ENCODE measurements at regions not wholly inside any gene's neighbourhood (a gene's known extent, or its start where the extent isn't known, plus 50 kb on each side); places are given as distances from the start of the nearest gene placed in this dataset.
A peak's percentile ranks its signal among the peaks of the same experiment; 100 is the strongest.

DNA sequence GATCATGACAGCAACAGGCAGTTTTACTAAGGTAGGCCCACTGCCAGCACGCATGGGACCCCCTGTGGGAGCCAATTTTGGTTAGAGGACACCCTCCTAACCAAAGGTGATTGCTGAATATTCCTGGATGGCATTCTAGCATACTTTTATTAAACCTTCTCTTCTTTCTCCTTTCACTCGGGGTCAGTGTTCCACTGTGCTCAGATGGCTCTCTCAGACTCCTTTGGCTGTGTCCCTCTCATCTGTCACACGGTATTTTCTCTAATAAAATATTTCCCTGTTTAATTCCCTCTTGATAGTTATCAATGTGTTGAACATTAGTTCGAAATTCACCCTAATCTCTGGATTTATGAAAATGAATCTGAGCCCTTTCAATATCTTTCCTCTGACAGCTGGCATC, 1315.3 kb downstream of the FSTL5 start:
- WGBS, 2 donors: 48 to 66% methylated on average over 4 of the region's 4 CpGs
- H3K27ac ChIP-seq: no peak overlapping the region
- DNase-seq: no peak
- H3K4me1 ChIP-seq: peaks cover 0 to 6% (median 2%) of the 10 kb centered on the region in 4 donors
- no peak for TF ChIP-seq POLR2A (IDR thresholded peaks at IDR 0.05)
- no peak for TF ChIP-seq POLR2AphosphoS5 (IDR thresholded peaks at IDR 0.05)
- TF ChIP-seq, protein P1, sequence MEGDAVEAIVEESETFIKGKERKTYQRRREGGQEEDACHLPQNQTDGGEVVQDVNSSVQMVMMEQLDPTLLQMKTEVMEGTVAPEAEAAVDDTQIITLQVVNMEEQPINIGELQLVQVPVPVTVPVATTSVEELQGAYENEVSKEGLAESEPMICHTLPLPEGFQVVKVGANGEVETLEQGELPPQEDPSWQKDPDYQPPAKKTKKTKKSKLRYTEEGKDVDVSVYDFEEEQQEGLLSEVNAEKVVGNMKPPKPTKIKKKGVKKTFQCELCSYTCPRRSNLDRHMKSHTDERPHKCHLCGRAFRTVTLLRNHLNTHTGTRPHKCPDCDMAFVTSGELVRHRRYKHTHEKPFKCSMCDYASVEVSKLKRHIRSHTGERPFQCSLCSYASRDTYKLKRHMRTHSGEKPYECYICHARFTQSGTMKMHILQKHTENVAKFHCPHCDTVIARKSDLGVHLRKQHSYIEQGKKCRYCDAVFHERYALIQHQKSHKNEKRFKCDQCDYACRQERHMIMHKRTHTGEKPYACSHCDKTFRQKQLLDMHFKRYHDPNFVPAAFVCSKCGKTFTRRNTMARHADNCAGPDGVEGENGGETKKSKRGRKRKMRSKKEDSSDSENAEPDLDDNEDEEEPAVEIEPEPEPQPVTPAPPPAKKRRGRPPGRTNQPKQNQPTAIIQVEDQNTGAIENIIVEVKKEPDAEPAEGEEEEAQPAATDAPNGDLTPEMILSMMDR (IDR thresholded peaks at IDR 0.05): no peak
- H3K9me3 ChIP-seq: no peaks in the 10 kb centered on the region
- intact Hi-C loops (cut with DNase I): no loop called here
- no peaks in the 10 kb centered on the region for H3K27me3 ChIP-seq
- no peaks in the 10 kb centered on the region for H3K36me3 ChIP-seq
- H3K4me3 ChIP-seq: no peak overlapping the region

DNA sequence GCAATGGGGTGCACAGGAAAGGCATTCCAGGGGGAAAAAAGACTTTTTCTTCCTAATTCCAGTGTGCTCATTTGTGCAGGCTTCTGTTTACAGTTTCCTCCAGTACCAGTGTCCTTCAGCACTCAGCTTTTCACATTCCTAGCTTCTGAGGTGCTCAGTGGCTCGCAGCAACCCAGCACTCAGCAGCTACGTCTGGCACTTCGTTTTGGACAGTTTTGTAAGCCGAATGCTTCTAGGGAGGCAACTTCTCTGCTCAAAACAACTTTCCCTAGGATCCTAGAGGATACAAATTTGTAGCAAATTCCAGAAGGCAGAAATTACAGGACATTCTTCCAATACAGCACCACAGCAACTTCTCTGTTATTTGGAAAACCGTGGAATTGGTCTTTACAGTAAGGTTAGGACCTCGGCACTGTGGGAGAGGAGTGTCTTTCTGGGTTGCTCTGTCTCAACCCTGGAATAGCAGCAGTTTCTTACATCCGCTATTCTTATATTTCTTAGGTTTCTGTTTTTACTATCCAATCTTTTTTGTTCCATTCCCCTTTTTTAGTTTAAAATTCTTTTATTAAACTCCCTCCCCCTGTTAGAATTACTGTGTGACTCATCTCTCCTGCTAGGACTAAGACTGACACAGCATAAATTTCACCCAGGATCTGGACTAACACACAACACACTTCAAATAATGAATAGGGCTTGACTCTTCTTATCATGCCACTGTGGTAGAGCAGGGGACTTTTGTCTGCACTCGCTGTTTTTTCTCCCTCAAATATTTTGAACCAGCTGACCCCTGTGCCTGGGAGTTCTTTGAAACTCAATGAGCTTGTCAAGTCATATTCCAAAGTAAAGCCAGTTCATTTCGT, 1314.7 kb downstream of the FSTL5 start:
- Histone ChIP-seq H3K27ac (peak overlapping the region in 1 of 4 donors; percentile 44), H3K4me1 (peaks cover 0 to 6% (median 2%) of the 10 kb centered on the region in 4 donors), H3K4me3 (peak overlapping the region in 1 of 4 donors; percentile 25), H3K27me3 (no peaks in the 10 kb centered on the region), H3K36me3 (no peaks in the 10 kb centered on the region), H3K9me3 (no peaks in the 10 kb centered on the region)
- no peak for DNase-seq
- intact Hi-C loops (cut with DNase I): no loop called here
- TF ChIP-seq, protein P1 (IDR thresholded peaks at IDR 0.05): no peak
- TF ChIP-seq POLR2AphosphoS5 (IDR thresholded peaks at IDR 0.05): no peak
- WGBS, 2 donors: 45 to 58% methylated on average over 9 of the region's 9 CpGs

DNA sequence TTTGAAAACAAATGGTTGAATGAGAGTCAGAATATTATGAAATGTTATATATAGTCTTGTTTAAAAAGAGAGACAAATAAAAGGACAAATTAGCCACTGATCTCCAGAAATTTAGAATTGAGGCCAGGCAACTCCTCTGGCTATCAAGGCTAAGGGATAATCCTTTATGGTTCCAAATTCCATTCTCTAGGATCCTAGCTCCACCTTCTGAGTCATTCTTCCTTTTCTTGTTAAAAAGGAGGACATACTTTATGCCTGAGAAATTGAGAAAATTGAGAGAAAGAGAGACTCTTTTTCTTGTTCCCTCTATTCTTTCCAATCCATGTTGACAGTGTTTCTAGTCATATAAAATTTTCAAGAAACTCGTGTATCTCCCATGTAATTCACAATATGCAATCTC, 1299.5 kb downstream of the FSTL5 start:
- WGBS, 2 donors: 33 to 68% methylated on average over 1 of the region's 1 CpG
- no peak for DNase-seq
- intact Hi-C loops (cut with DNase I): no loop called here
- no peaks in the 10 kb centered on the region for H3K36me3 ChIP-seq
- no peaks in the 10 kb centered on the region for H3K4me1 ChIP-seq
- TF ChIP-seq EP300 (IDR thresholded peaks at IDR 0.05): no peak
- TF ChIP-seq POLR2A (IDR thresholded peaks at IDR 0.05): no peak
- TF ChIP-seq, protein P1 (IDR thresholded peaks at IDR 0.05): no peak
- no peak for TF ChIP-seq POLR2AphosphoS5 (IDR thresholded peaks at IDR 0.05)
- H3K4me3 ChIP-seq: no peak overlapping the region
- H3K9me3 ChIP-seq: no peaks in the 10 kb centered on the region
- no peaks in the 10 kb centered on the region for H3K27me3 ChIP-seq
- no peak overlapping the region for H3K27ac ChIP-seq

DNA sequence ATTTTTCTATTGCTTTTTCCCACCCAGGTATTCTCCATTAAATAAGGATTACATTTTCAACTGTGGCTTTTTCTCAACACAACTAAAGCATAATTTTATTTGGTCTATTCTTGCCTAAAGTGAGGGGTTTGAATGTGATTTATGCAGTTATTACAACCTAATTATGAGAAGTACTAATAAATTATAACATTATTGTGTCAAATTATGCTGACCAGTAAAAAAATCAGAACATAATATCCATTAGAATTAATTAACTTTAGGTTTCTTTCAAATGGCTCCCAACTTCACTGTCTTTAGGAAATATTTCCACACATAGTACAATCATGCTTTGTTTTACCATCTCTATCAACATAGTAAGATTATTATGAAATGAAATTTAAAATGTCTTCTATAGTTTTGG, 1293.9 kb downstream of the FSTL5 start:
- Histone ChIP-seq H3K27ac (no peak overlapping the region), H3K36me3 (no peaks in the 10 kb centered on the region), H3K9me3 (no peaks in the 10 kb centered on the region), H3K4me1 (no peaks in the 10 kb centered on the region), H3K4me3 (no peak overlapping the region), H3K27me3 (no peaks in the 10 kb centered on the region)
- intact Hi-C loops (cut with DNase I): no loop called here
- no peak for TF ChIP-seq EP300 (IDR thresholded peaks at IDR 0.05)
- TF ChIP-seq, protein P1 (IDR thresholded peaks at IDR 0.05): no peak
- TF ChIP-seq POLR2AphosphoS5 (IDR thresholded peaks at IDR 0.05): no peak
- no peak for TF ChIP-seq POLR2A (IDR thresholded peaks at IDR 0.05)
- DNase-seq: no peak

DNA sequence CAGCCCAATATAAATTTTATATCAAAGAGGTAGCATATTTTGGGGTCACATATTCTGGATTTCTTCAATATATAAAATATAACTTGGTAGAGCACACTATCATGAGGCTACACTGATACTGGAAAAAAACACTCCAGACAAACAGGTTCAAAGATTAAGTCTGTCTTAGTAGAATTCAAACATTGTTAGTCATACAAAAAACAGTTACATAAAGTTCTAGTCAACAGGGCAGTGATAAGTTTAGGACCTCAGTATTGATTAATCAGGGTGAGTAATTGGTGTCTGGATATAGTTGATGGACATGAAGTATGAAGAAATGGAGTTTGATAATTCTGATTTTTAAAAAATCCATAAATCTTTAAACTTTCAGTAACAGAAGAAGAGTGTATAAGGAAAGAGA, 1291.3 kb downstream of the FSTL5 start:
- no peaks in the 10 kb centered on the region for H3K27me3 ChIP-seq
- TF ChIP-seq, protein P1 (IDR thresholded peaks at IDR 0.05): no peak
- no peak overlapping the region for H3K27ac ChIP-seq
- intact Hi-C loops (cut with DNase I): no loop called here
- no peaks in the 10 kb centered on the region for H3K4me1 ChIP-seq
- H3K36me3 ChIP-seq: no peaks in the 10 kb centered on the region
- H3K4me3 ChIP-seq: no peak overlapping the region
- no peak for DNase-seq
- no peaks in the 10 kb centered on the region for H3K9me3 ChIP-seq

Data from sigmoid colon (tissue), 6 donors.